Occipital lobe (tissue), 1 donor: ENCODE measurements at regions not wholly inside any gene's neighbourhood (a gene's known extent, or its start where the extent isn't known, plus 50 kb on each side); places are given as distances from the start of the nearest gene placed in this dataset.

ENCODE experiments used
- DNase-seq: peaks from one replicate; lab custom pipeline; 2025; lab: John Stamatoyannopoulos, UW

- peak; percentile 2 for DNase-seq
Measured at GRCh38 chr4:33060674-33061542, 2340.7 kb downstream of the PCDH7 start.

- no peak for DNase-seq
Measured at GRCh38 chr4:33061727-33062126, 2341.6 kb downstream of the PCDH7 start.

GRCh38 chr4:33062155-33062806, 2342.1 kb downstream of the PCDH7 start:
- no peak for DNase-seq

- DNase-seq = no peak
Measured at GRCh38 chr4:33063241-33063640, 2343.1 kb downstream of the PCDH7 start.

GRCh38 chr4:33064238-33064637, 2344.1 kb downstream of the PCDH7 start:
- no peak for DNase-seq

GRCh38 chr4:33065749-33066148, 2345.6 kb downstream of the PCDH7 start:
- no peak for DNase-seq

GRCh38 chr4:33067221-33067620, 2347.1 kb downstream of the PCDH7 start:
- DNase-seq = no peak

GRCh38 chr4:33068539-33068938, 2348.4 kb downstream of the PCDH7 start:
- DNase-seq = no peak

- DNase-seq = no peak
Measured at GRCh38 chr4:33071535-33071934, 2351.4 kb downstream of the PCDH7 start.

- DNase-seq = no peak
Measured at GRCh38 chr4:33072298-33073089, 2352.3 kb downstream of the PCDH7 start.

GRCh38 chr4:33073811-33074210, 2353.6 kb downstream of the PCDH7 start:
- no peak for DNase-seq

GRCh38 chr4:33078145-33078544, 2358.0 kb downstream of the PCDH7 start:
- no peak for DNase-seq

GRCh38 chr4:33080275-33080674, 2360.1 kb downstream of the PCDH7 start:
- no peak for DNase-seq

- DNase-seq = no peak
Measured at GRCh38 chr4:33085709-33086108, 2365.5 kb downstream of the PCDH7 start.

GRCh38 chr4:33086331-33086925, 2366.3 kb downstream of the PCDH7 start:
- DNase-seq = no peak

- no peak for DNase-seq
Measured at GRCh38 chr4:33088713-33089112, 2368.5 kb downstream of the PCDH7 start.

- no peak for DNase-seq
Measured at GRCh38 chr4:33090910-33091309, 2370.7 kb downstream of the PCDH7 start.

GRCh38 chr4:33091961-33092360, 2371.8 kb downstream of the PCDH7 start:
- DNase-seq = no peak

- DNase-seq = no peak
Measured at GRCh38 chr4:33104273-33104672, 2384.1 kb downstream of the PCDH7 start.

GRCh38 chr4:33107814-33108213, 2387.6 kb downstream of the PCDH7 start:
- no peak for DNase-seq

- DNase-seq = no peak
Measured at GRCh38 chr4:33111117-33111516, 2390.9 kb downstream of the PCDH7 start.

GRCh38 chr4:33116871-33117270, 2396.7 kb downstream of the PCDH7 start:
- no peak for DNase-seq
